Uterus (tissue), 3 donors: ENCODE measurements at regions not wholly inside any gene's neighbourhood (a gene's known extent, or its start where the extent isn't known, plus 50 kb on each side); places are given as distances from the start of the nearest gene placed in this dataset.
"Not testable (repeated sequence)": the region's sequence is repeated elsewhere in the genome, so short reads cannot be mapped to it uniquely, and the experiment has no call there.

Experiments used
- DNase-seq, 2 donors: peaks; one replicate each; pipeline ENCODE4 v3.0.0-alpha.2; 2019 to 2020
- H3K27ac ChIP-seq, 2 donors: fragments of 200-600 bp; sonication (generic); 1 replicate in 1 of 2; 2 replicates in 1 of 2; pipeline ENCODE4 v1.5.1; 2016 to 2018
- H3K27me3 ChIP-seq, 2 donors: fragments of 200-600 bp; sonication (generic); one replicate each; pipeline ENCODE4 v1.5.1; 2018 to 2019; ENCODE audit warnings: control low read depth in 1 of 2
- H3K36me3 ChIP-seq, 2 donors: fragments of 200-600 bp; sonication (generic); one replicate each; pipeline ENCODE4 v1.5.1; 2019; ENCODE audit warnings: control low read depth in 1 of 2
- H3K4me1 ChIP-seq, 2 donors: fragments of 200-600 bp; sonication (generic); one replicate each; pipeline ENCODE4 v1.5.1; 2018 to 2019; ENCODE audit warnings: control low read depth in 1 of 2
- H3K4me3 ChIP-seq, 2 donors: fragments of 200-600 bp; sonication (generic); 1 replicate in 1 of 2; 2 replicates in 1 of 2; pipeline ENCODE4 v1.5.1; 2018 to 2019; ENCODE audit warnings: mild to moderate bottlenecking in 1 of 2
- H3K9me3 ChIP-seq, 2 donors: fragments of 200-600 bp; sonication (generic); one replicate each; pipeline ENCODE4 v1.5.1; 2019; ENCODE audit warnings: control low read depth in 1 of 2
- POLR2A ChIP-seq, 2 donors: fragments of 450-650 bp; IDR thresholded peaks; one replicate each; pipeline ENCODE4 v1.6.1; 2016; ENCODE audit warnings: antibody characterized with exemption in 2 of 2, mild to moderate bottlenecking in 1 of 2, moderate library complexity in 1 of 2
- intact Hi-C: fragments of 100-400 bp; cut with DNase I; formaldehyde crosslinking; loops from one replicate; pipeline ENCODE4 v1.15.1; 2023; ENCODE audit warnings: low total_unique reads
- TF ChIP-seq, protein P1 (sequence below), 4 experiments: fragments of 200-600 bp in 2 of 4; fragments of 450-650 bp in 2 of 4; sonication (generic) in 2 of 4; IDR thresholded peaks; one replicate each; pipeline ENCODE4 v1.5.1; 2016 to 2019; ENCODE audit warnings: antibody characterized with exemption in 4 of 4, mild to moderate bottlenecking in 2 of 4, moderate library complexity in 1 of 4
- donor health status: DM: yes; HTN: yes; CAD: no.

DNA sequence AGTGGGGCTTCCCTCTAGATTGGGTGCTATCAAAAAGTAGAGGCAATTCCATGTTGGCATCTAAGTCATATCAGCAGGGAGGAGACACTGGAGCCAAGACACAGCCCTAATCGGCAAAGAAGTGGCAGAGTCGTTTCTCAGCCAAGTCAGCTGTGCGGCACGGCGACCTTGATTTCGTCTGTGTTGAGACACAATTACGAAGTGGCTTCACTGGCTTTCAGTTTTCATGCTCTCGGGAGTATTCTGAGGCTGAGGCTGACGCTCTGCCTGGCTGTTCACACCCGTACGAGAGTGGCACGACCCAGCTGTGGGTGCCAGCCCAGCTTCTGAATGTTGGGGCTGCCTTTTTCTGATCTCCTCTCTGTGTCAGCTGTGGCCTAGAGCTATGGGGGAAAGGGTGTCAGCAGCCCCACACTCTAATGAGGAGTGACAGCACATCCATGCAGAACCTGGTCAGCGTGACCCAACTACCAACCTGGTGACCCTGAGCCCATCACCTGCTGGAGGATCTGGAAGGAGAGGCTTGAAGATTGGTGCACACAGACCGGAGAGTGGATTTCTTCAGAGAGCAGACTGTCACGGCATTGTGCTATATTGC, 105.7 kb upstream of the TMEM45B start:
- Histone ChIP-seq H3K4me3 (no peak overlapping the region), H3K4me1 (no peaks in the 10 kb centered on the region), H3K27me3 (no peaks in the 10 kb centered on the region), H3K27ac (no peak overlapping the region), H3K9me3 (no peaks in the 10 kb centered on the region), H3K36me3 (no peaks in the 10 kb centered on the region)
- DNase-seq: no peak
- TF ChIP-seq POLR2A (IDR thresholded peaks at IDR 0.05): no peak
- TF ChIP-seq, protein P1, sequence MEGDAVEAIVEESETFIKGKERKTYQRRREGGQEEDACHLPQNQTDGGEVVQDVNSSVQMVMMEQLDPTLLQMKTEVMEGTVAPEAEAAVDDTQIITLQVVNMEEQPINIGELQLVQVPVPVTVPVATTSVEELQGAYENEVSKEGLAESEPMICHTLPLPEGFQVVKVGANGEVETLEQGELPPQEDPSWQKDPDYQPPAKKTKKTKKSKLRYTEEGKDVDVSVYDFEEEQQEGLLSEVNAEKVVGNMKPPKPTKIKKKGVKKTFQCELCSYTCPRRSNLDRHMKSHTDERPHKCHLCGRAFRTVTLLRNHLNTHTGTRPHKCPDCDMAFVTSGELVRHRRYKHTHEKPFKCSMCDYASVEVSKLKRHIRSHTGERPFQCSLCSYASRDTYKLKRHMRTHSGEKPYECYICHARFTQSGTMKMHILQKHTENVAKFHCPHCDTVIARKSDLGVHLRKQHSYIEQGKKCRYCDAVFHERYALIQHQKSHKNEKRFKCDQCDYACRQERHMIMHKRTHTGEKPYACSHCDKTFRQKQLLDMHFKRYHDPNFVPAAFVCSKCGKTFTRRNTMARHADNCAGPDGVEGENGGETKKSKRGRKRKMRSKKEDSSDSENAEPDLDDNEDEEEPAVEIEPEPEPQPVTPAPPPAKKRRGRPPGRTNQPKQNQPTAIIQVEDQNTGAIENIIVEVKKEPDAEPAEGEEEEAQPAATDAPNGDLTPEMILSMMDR (IDR thresholded peaks at IDR 0.05): no peak
- intact Hi-C loops: no loop called here

DNA sequence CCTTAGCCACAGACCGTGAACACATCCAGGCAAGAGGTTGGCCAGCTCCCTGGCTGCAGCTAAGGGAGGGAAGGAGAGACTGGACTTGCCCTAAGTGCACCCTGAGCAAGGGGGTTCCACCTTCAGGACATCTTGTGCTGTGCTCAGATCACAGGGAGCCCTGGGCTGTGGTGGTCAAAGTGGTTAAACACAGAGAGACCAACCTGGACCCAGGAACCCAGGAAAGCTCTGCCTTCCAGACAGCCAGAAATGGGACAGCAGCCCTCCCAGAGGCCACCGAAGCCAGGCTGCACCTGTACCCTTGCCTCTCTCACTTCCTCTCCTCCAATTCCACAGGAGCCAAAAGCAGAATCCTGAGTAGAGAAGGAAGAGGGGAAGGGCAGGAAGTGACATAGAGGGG, 105.2 kb upstream of the TMEM45B start:
- Histone ChIP-seq H3K36me3 (no peaks in the 10 kb centered on the region), H3K9me3 (no peaks in the 10 kb centered on the region), H3K4me3 (no peak overlapping the region), H3K4me1 (no peaks in the 10 kb centered on the region), H3K27me3 (no peaks in the 10 kb centered on the region), H3K27ac (no peak overlapping the region)
- intact Hi-C loops: no loop called here
- no peak for DNase-seq
- TF ChIP-seq POLR2A (IDR thresholded peaks at IDR 0.05): no peak
- TF ChIP-seq, protein P1 (IDR thresholded peaks at IDR 0.05): no peak

DNA sequence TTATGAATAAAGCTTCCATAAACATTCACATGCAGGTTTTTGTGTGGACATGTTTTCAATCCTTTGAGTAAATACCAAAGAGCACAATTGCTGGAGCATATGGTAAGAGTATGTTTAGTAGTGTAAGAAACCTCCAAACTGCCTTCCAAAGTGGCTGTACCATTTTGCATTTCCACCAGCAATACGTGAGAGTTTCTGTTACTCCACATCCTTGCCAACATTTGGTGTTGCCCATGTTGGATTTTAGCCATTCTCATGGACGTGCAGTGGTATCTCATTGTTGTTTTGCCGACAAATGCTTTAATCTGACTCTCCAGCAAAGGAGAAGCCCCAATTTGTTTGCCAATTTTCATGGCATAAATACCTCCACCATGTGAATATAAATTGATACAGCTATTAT, 103.9 kb upstream of the TMEM45B start:
- Histone ChIP-seq H3K4me3 (no peak overlapping the region), H3K27me3 (no peaks in the 10 kb centered on the region), H3K36me3 (no peaks in the 10 kb centered on the region), H3K4me1 (no peaks in the 10 kb centered on the region), H3K27ac (no peak overlapping the region), H3K9me3 (no peaks in the 10 kb centered on the region)
- no peak for DNase-seq
- TF ChIP-seq, protein P1 (IDR thresholded peaks at IDR 0.05): no peak
- TF ChIP-seq POLR2A (IDR thresholded peaks at IDR 0.05): no peak
- intact Hi-C loops: no loop called here

DNA sequence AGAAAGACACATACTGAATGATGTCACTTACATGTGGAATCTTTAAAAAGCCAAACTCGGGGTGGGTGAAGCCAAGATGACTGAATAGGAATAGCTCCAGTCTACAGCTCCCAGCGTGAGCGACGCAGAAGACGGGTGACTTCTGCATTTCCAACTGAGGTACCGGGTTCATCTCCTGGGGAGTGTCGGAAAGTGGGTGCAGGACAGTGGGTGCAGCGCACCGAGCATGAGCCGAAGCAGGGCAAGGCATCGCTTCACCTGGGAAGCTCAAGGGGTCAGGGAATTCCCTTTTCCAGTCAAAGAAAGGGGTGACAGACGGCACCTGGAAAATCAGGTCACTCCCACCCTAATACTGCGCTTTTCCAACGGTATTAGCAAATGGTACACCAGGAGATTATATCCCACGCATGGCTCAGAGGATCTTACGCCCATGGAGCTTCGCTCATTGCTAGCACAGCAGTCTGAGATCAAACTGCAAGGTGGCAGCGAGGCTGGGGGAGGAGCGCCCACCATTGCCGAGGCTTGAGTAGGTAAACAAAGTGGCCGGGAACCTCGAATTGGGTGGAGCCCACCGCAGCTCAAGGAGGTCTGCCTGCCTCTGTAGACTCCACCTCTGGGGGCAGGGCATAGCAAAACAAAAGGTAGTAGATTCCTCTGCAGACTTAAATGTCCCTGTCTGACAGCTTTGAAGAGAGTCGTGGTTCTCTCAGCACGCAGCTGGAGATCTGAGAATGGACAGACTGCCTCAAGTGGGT, 103.0 kb upstream of the TMEM45B start:
- H3K9me3 ChIP-seq, intact Hi-C loops, H3K27me3 ChIP-seq, H3K36me3 ChIP-seq, DNase-seq, H3K4me3 ChIP-seq, H3K27ac ChIP-seq, H3K4me1 ChIP-seq: not testable (repeated sequence)

DNA sequence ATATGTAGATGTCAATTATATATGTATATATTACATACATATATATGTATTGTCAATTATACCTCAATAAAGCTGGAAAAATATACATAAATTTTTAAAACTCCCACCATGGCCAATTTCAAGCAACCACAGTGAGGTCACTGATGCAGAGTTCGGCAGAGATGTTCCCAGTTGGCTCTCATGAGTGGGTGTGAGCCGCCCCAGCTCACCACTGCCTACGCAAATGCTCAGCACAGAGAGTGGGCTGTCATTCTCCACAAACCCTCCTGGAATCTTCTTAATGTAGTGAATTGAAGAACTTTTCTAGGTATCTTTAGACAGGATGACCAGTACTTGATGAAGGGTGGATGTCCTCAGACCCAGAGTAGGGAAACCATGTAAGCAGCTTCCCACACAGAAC, 96.6 kb upstream of the TMEM45B start:
- Histone ChIP-seq H3K27ac (no peak overlapping the region), H3K4me3 (no peak overlapping the region), H3K27me3 (no peaks in the 10 kb centered on the region), H3K36me3 (no peaks in the 10 kb centered on the region), H3K4me1 (no peaks in the 10 kb centered on the region), H3K9me3 (no peaks in the 10 kb centered on the region)
- intact Hi-C loops: no loop called here
- TF ChIP-seq, protein P1 (IDR thresholded peaks at IDR 0.05): no peak
- no peak for TF ChIP-seq POLR2A (IDR thresholded peaks at IDR 0.05)
- DNase-seq: no peak
